G401 (cell line): ENCODE measurements at regions not wholly inside any gene's neighbourhood (a gene's known extent, or its start where the extent isn't known, plus 50 kb on each side); places are given as distances from the start of the nearest gene placed in this dataset.
"Not testable (repeated sequence)": the region's sequence is repeated elsewhere in the genome, so short reads cannot be mapped to it uniquely, and the experiment has no call there.

ENCODE experiments used
- DNase-seq: peaks from one replicate; pipeline ENCODE4 v3.0.0-alpha.2; 2015; ENCODE audit warnings: low spot score
- in situ Hi-C: cut with HindIII; loops from 2 replicates; pipeline ENCODE4 v1.10.0; 2016; ENCODE audit warnings: low sequenced_read_pairs, mixed read lengths

GRCh38 chr3:198146559-198147164 is 186.6 kb downstream of the LMLN start:
- DNase-seq, in situ Hi-C loops: not testable (repeated sequence)

- DNase-seq, in situ Hi-C loops: not testable (repeated sequence)
Measured at GRCh38 chr3:198147213-198147612, 187.2 kb downstream of the LMLN start.

- DNase-seq, in situ Hi-C loops: not testable (repeated sequence)
Measured at GRCh38 chr3:198147993-198148392, 188.0 kb downstream of the LMLN start.

GRCh38 chr3:198149904-198150303 is 189.9 kb downstream of the LMLN start:
- peak; percentile 11 for DNase-seq
- in situ Hi-C loops = not testable (repeated sequence)

- in situ Hi-C loops, DNase-seq: not testable (repeated sequence)
Measured at GRCh38 chr3:198151867-198152266, 191.8 kb downstream of the LMLN start.

GRCh38 chr3:198155771-198156170 is 195.8 kb downstream of the LMLN start:
- DNase-seq, in situ Hi-C loops: not testable (repeated sequence)

GRCh38 chr3:198157231-198157868 is 197.3 kb downstream of the LMLN start:
- in situ Hi-C loops, DNase-seq: not testable (repeated sequence)

- not testable (repeated sequence) for DNase-seq
Measured at GRCh38 chr3:198158007-198158406, 198.0 kb downstream of the LMLN start.

GRCh38 chr3:198167339-198168039 is 207.5 kb downstream of the LMLN start:
- peak; percentile 14 for DNase-seq
- in situ Hi-C loops = not testable (repeated sequence)

More at GRCh38 chr3:198158007-198158406, 198.0 kb downstream of the LMLN start:
- in situ Hi-C loops = not testable (repeated sequence)

GRCh38 chr3:198170781-198171180 is 210.8 kb downstream of the LMLN start:
- in situ Hi-C loops, DNase-seq: not testable (repeated sequence)

GRCh38 chr3:198173080-198173479 is 213.1 kb downstream of the LMLN start:
- in situ Hi-C loops, DNase-seq: not testable (repeated sequence)

GRCh38 chr3:198173929-198174574 is 214.0 kb downstream of the LMLN start:
- in situ Hi-C loops, DNase-seq: not testable (repeated sequence)
